Mesenchymal stem cell (in vitro differentiated cells and primary cell): ENCODE measurements at regions not wholly inside any gene's neighbourhood (a gene's known extent, or its start where the extent isn't known, plus 50 kb on each side); places are given as distances from the start of the nearest gene placed in this dataset.

Experiments
- DNase-seq: peaks from one replicate; pipeline ENCODE4 v3.0.0-alpha.2; 2013
- H2AFZ ChIP-seq: one replicate; pipeline ENCODE4 v1.6.1; 2013; ENCODE audit warnings: low read depth, mild to moderate bottlenecking, control low read depth, inconsistent platforms, low read length, moderate library complexity
- H2AK5ac ChIP-seq: 2 replicates; pipeline ENCODE4 v1.6.1; 2013; ENCODE audit warnings: low read length, moderate library complexity, mild to moderate bottlenecking, inconsistent platforms; ENCODE audit not compliant: severe bottlenecking
- H2BK120ac ChIP-seq: one replicate; pipeline ENCODE4 v1.6.1; 2013; ENCODE audit warnings: low read depth, mild to moderate bottlenecking, inconsistent platforms, low read length, moderate library complexity
- H2BK12ac ChIP-seq, 2 experiments: one replicate each; pipeline ENCODE4 v1.6.1; 2013; ENCODE audit warnings: inconsistent platforms in 2 of 2, low read length in 2 of 2, mild to moderate bottlenecking in 2 of 2, moderate library complexity in 2 of 2, control low read depth in 1 of 2
- H2BK15ac ChIP-seq: one replicate; pipeline ENCODE4 v1.6.1; 2013; ENCODE audit warnings: mild to moderate bottlenecking, low read depth, inconsistent platforms; ENCODE audit not compliant: poor library complexity, severe bottlenecking
- H2BK5ac ChIP-seq: 2 replicates; pipeline ENCODE4 v1.6.1; 2013; ENCODE audit warnings: low read depth, mild to moderate bottlenecking, low read length, control low read depth, inconsistent platforms; ENCODE audit not compliant: poor library complexity, severe bottlenecking
- H3K14ac ChIP-seq, 2 experiments: one replicate each; pipeline ENCODE4 v1.6.1; 2013; ENCODE audit warnings: inconsistent platforms in 2 of 2, low read length in 2 of 2, control low read depth in 1 of 2, mild to moderate bottlenecking in 1 of 2, moderate library complexity in 1 of 2
- H3K18ac ChIP-seq, 2 experiments: one replicate each; pipeline ENCODE4 v1.6.1; 2013; ENCODE audit warnings: inconsistent platforms in 2 of 2, low read length in 2 of 2, control low read depth in 1 of 2, low read depth in 1 of 2, mild to moderate bottlenecking in 1 of 2
- H3K23ac ChIP-seq, 2 experiments: one replicate each; pipeline ENCODE4 v1.6.1; 2013; ENCODE audit warnings: inconsistent platforms in 2 of 2, low read length in 2 of 2, mild to moderate bottlenecking in 2 of 2, moderate library complexity in 2 of 2, control low read depth in 1 of 2
- H3K27ac ChIP-seq: 2 replicates; pipeline ENCODE4 v1.5.1; 2013; ENCODE audit warnings: mild to moderate bottlenecking, moderate library complexity, low read length, control low read depth, inconsistent platforms; ENCODE audit not compliant: poor library complexity, severe bottlenecking
- H3K27me3 ChIP-seq, 2 experiments: 2 replicates each; pipeline versions ENCODE4 v1.6.1 to v1.7.0; 2013; ENCODE audit warnings: low read length in 2 of 2, mild to moderate bottlenecking in 2 of 2, moderate library complexity in 2 of 2, control low read depth in 1 of 2, inconsistent platforms in 1 of 2; ENCODE audit not compliant: control insufficient read depth in 1 of 2, insufficient read depth in 1 of 2
- H3K36me3 ChIP-seq, 2 experiments: 2 replicates each; pipeline versions ENCODE4 v1.6.1 to v1.7.0; 2013; ENCODE audit warnings: low read length in 2 of 2, control low read depth in 1 of 2, inconsistent platforms in 1 of 2, low read depth in 1 of 2, mild to moderate bottlenecking in 1 of 2; ENCODE audit not compliant: insufficient read depth in 2 of 2, control insufficient read depth in 1 of 2
- H3K4ac ChIP-seq, 2 experiments: one replicate each; pipeline ENCODE4 v1.6.1; 2013; ENCODE audit warnings: inconsistent platforms in 2 of 2, low read length in 2 of 2, mild to moderate bottlenecking in 2 of 2, moderate library complexity in 2 of 2, control low read depth in 1 of 2, low read depth in 1 of 2
- H3K4me1 ChIP-seq: 2 replicates; pipeline ENCODE4 v1.6.1; 2013; ENCODE audit warnings: low read depth, low read length, control low read depth; ENCODE audit not compliant: control insufficient read depth, insufficient read depth
- H3K4me2 ChIP-seq: 2 replicates; pipeline ENCODE4 v1.6.1; 2013; ENCODE audit warnings: low read length, mild to moderate bottlenecking, inconsistent platforms; ENCODE audit not compliant: poor library complexity, severe bottlenecking
- H3K4me3 ChIP-seq, 2 experiments: 2 replicates each; pipeline versions ENCODE4 v1.5.1 to v1.7.0; 2013; ENCODE audit warnings: low read length in 2 of 2, mild to moderate bottlenecking in 2 of 2, control low read depth in 1 of 2, low read depth in 1 of 2; ENCODE audit not compliant: insufficient read depth in 1 of 2
- H3K79me1 ChIP-seq: replicated peaks from 2 replicates; pipeline ENCODE4 v1.6.1; 2013; ENCODE audit warnings: mild to moderate bottlenecking, control low read depth, low read length, inconsistent platforms; ENCODE audit not compliant: poor library complexity, severe bottlenecking
- H3K9ac ChIP-seq: 2 replicates; pipeline ENCODE4 v1.7.0; 2013; ENCODE audit warnings: mild to moderate bottlenecking, low read length, moderate library complexity
- H3K9me3 ChIP-seq: 2 replicates; pipeline ENCODE4 v1.7.0; 2013; ENCODE audit warnings: mild to moderate bottlenecking, low read length; ENCODE audit not compliant: control insufficient read depth
- H4K8ac ChIP-seq: one replicate; pipeline ENCODE4 v1.6.1; 2013; ENCODE audit warnings: inconsistent platforms, mild to moderate bottlenecking, low read length, moderate library complexity
- H4K91ac ChIP-seq: one replicate; pipeline ENCODE4 v1.6.1; 2013; ENCODE audit warnings: mild to moderate bottlenecking, low read length, inconsistent platforms
- WGBS: methylation state at CpG from one replicate; pipeline ENCODE4 v1.1.7; 2013; ENCODE audit warnings: mixed read lengths; 5-methylcytosine and 5-hydroxymethylcytosine counted together

DNA sequence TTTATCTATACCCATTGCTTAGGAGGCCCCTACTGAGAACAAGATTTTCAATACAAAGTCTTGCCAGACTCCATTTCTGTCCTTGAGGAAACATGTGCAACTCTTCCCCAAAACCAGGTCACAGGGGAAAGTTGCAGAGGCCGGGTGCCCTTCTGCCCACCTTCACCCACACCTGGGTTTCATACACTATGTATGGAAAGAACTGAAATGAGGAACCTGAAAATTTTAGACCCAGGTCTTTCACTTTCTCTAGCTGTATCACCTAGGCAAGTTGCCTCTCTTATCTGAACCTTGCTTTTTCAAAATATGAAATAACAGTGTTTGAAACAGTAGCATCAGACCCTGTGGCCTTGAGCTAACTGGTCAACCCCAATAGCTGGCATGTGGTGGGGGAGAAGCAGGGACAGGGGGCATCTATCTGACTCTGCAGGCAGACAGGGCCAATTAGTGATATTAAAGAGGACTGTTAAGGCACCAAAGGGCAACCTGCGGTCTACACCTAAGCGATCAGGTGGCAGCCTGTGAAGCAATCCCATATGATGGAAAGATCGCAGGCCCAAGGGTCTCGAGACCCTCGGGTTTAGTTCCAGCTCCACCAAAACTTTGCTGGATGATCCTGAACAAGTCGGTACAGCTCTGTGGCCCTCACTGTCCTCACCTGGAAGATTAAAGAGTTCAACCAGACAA, 346.5 kb downstream of the BCL11B start:
- Histone ChIP-seq H3K27me3 (peaks cover 0 to 7% of the 10 kb centered on the region in 2 experiments), H2BK5ac (no peak overlapping the region), H2AK5ac (no peak overlapping the region), H3K4ac (no peak overlapping the region), H4K8ac (no peak overlapping the region), H3K23ac (no peak overlapping the region), H3K14ac (no peak overlapping the region), H4K91ac (no peak overlapping the region), H2BK15ac (no peak overlapping the region), H3K27ac (no peak overlapping the region), H2BK120ac (no peak overlapping the region), H3K4me2 (no peak overlapping the region), H3K9ac (no peak overlapping the region), H2BK12ac (no peak overlapping the region), H3K18ac (no peak overlapping the region), H3K4me1 (no peaks in the 10 kb centered on the region), H2AFZ (no peak overlapping the region), H3K9me3 (peaks cover 8% of the 10 kb centered on the region), H3K36me3 (no peaks in the 10 kb centered on the region), H3K4me3 (no peak overlapping the region), H3K79me1 (no peaks in the 10 kb centered on the region)
- DNase-seq: no peak
- WGBS: 75% methylated on average over 7 of the region's 7 CpGs

DNA sequence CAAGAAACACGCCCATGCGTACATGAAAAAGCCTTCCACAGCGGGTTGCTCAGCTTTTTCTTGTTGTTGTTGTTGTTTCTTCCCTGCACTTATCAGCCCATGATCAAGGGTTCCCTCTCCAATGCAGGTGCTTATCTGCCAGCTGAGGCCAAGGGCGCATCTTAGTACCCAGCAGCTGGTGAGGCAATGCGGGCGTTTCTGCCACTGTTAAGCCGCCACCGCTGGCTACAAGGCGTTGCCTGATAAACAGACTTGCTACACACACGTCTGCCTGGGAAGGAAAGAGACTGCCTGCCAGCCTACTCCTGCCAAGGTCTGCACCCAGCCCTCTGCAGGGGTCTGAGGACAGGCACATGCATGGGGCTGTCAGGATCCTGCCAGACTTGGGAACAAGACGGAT, 345.9 kb downstream of the BCL11B start:
- Histone ChIP-seq H3K27ac (no peak overlapping the region), H3K14ac (no peak overlapping the region), H2BK12ac (no peak overlapping the region), H4K8ac (no peak overlapping the region), H3K27me3 (peaks cover 0 to 12% of the 10 kb centered on the region in 2 experiments), H2BK120ac (no peak overlapping the region), H2BK5ac (no peak overlapping the region), H2AK5ac (no peak overlapping the region), H3K4me3 (no peak overlapping the region), H2AFZ (no peak overlapping the region), H3K23ac (no peak overlapping the region), H3K36me3 (no peaks in the 10 kb centered on the region), H3K9me3 (peaks cover 8% of the 10 kb centered on the region), H3K4ac (no peak overlapping the region), H4K91ac (no peak overlapping the region), H3K4me2 (no peak overlapping the region), H3K9ac (no peak overlapping the region), H3K4me1 (no peaks in the 10 kb centered on the region), H3K18ac (no peak overlapping the region), H3K79me1 (no peaks in the 10 kb centered on the region), H2BK15ac (no peak overlapping the region)
- DNase-seq: no peak
- WGBS: 84% methylated on average over 11 of the region's 11 CpGs

- H3K4me3 ChIP-seq: no peak overlapping the region
- no peak overlapping the region for H2AFZ ChIP-seq
- H3K9ac ChIP-seq: no peak overlapping the region
- no peak overlapping the region for H3K18ac ChIP-seq
- H3K27me3 ChIP-seq: peaks cover 0 to 16% of the 10 kb centered on the region in 2 experiments
- H3K14ac ChIP-seq: no peak overlapping the region
- no peak overlapping the region for H4K91ac ChIP-seq
- H2AK5ac ChIP-seq: no peak overlapping the region
- H3K9me3 ChIP-seq: peaks cover 5% of the 10 kb centered on the region
- H3K4me2 ChIP-seq: no peak overlapping the region
- no peaks in the 10 kb centered on the region for H3K4me1 ChIP-seq
- no peak overlapping the region for H2BK12ac ChIP-seq
- H3K36me3 ChIP-seq: no peaks in the 10 kb centered on the region
- no peak overlapping the region for H3K23ac ChIP-seq
- no peak overlapping the region for H2BK5ac ChIP-seq
- H3K4ac ChIP-seq: no peak overlapping the region
- no peak overlapping the region for H3K27ac ChIP-seq
- no peak overlapping the region for H4K8ac ChIP-seq
- H2BK15ac ChIP-seq: no peak overlapping the region
- no peaks in the 10 kb centered on the region for H3K79me1 ChIP-seq
- H2BK120ac ChIP-seq: no peak overlapping the region
- DNase-seq: no peak
- WGBS: 62% methylated on average over 3 of the region's 4 CpGs
Observed at GRCh38 chr14:98926801-98927200, 345.2 kb downstream of the BCL11B start.

- Histone ChIP-seq H3K79me1 (no peaks in the 10 kb centered on the region), H2AK5ac (no peak overlapping the region), H3K36me3 (no peaks in the 10 kb centered on the region), H3K4ac (no peak overlapping the region), H3K27ac (no peak overlapping the region), H3K14ac (no peak overlapping the region), H3K4me2 (no peak overlapping the region), H3K4me1 (no peaks in the 10 kb centered on the region), H2BK5ac (no peak overlapping the region), H4K8ac (no peak overlapping the region), H3K18ac (no peak overlapping the region), H2BK15ac (no peak overlapping the region), H3K9ac (no peak overlapping the region), H3K9me3 (no peaks in the 10 kb centered on the region), H2BK120ac (no peak overlapping the region), H3K23ac (no peak overlapping the region), H3K27me3 (peaks cover 0 to 25% of the 10 kb centered on the region in 2 experiments), H4K91ac (no peak overlapping the region), H3K4me3 (no peak overlapping the region), H2BK12ac (no peak overlapping the region), H2AFZ (no peak overlapping the region)
- DNase-seq: no peak
- 78% methylated on average over 9 of the region's 9 CpGs for WGBS
Observed at GRCh38 chr14:98927986-98928385, 344.0 kb downstream of the BCL11B start.
